ENCODE measurements at regions not wholly inside any gene's neighbourhood (a gene's known extent, or its start where the extent isn't known, plus 50 kb on each side); places are given as distances from the start of the nearest gene placed in this dataset.

DNA sequence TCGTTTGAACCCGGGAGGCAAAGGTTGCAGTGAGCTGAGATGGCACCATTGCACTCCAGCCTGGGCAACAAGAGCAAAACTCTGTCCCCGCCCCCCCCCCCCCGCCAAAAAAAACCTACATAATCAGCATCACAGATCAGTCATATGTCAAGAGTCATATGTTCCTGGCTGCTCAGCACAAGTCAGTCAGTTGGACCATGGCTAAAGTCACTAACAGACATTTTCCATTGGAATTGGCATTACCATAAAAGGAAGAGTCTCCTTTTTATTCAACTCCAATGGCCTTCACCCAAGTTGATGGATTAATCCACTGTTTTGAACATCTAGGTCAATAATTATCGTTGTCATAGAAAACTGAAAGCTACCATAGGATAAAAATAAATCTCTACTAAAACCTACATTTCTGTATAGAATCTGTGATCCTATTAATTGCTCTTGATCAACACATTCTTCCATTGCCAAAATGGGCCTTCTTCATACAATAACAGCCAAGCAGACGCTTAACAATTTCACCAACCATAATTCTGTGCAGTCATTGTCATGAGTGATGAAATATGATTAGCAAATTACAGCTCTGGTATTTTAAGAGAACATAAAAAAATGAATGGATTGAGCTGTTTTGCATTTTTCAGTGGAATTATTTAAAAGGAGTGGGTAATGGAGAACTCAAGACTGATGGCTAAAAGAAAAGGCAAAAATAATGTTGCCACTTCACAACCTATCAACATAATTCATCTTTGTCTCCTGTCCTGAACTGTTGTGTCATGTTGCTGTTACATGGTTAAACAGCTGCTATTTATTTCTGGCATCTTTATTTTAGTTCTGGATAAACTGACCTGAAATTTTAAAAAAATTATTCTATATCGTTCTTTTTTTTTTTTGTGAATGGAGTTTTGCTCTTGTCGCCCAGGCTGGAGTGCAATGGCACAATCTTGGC lies 555.5 kb upstream of the JARID2 start:
- H3K36me3 Mint-ChIP-seq (ENCODE audit: unreplicated experiment), result no peaks in the 10 kb centered on the region
- no peak overlapping the region for H3K27ac Mint-ChIP-seq (ENCODE audit: unreplicated experiment)
- no peak for DNase-seq (ENCODE audit: extremely low spot score, unreplicated experiment)
- H3K4me1 Mint-ChIP-seq (ENCODE audit: unreplicated experiment), result peaks cover 6% of the 10 kb centered on the region
- H3K9me3 Mint-ChIP-seq (ENCODE audit: unreplicated experiment), result no peaks in the 10 kb centered on the region
- H3K4me3 Mint-ChIP-seq (ENCODE audit: unreplicated experiment), result no peak overlapping the region
- TF ChIP-seq, protein P1, sequence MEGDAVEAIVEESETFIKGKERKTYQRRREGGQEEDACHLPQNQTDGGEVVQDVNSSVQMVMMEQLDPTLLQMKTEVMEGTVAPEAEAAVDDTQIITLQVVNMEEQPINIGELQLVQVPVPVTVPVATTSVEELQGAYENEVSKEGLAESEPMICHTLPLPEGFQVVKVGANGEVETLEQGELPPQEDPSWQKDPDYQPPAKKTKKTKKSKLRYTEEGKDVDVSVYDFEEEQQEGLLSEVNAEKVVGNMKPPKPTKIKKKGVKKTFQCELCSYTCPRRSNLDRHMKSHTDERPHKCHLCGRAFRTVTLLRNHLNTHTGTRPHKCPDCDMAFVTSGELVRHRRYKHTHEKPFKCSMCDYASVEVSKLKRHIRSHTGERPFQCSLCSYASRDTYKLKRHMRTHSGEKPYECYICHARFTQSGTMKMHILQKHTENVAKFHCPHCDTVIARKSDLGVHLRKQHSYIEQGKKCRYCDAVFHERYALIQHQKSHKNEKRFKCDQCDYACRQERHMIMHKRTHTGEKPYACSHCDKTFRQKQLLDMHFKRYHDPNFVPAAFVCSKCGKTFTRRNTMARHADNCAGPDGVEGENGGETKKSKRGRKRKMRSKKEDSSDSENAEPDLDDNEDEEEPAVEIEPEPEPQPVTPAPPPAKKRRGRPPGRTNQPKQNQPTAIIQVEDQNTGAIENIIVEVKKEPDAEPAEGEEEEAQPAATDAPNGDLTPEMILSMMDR (IDR thresholded peaks at IDR 0.05), result no peak
- H3K27me3 Mint-ChIP-seq (ENCODE audit: unreplicated experiment), result no peaks in the 10 kb centered on the region

GRCh38 chr6:14692208-14692607 lies 553.7 kb upstream of the JARID2 start:
- Mint-ChIP-seq H3K4me3 (ENCODE audit: unreplicated experiment) (no peak overlapping the region), H3K27ac (ENCODE audit: unreplicated experiment) (no peak overlapping the region), H3K36me3 (ENCODE audit: unreplicated experiment) (no peaks in the 10 kb centered on the region), H3K9me3 (ENCODE audit: unreplicated experiment) (no peaks in the 10 kb centered on the region), H3K27me3 (ENCODE audit: unreplicated experiment) (no peaks in the 10 kb centered on the region), H3K4me1 (ENCODE audit: unreplicated experiment) (peaks cover 11% of the 10 kb centered on the region)
- TF ChIP-seq, protein P1 (IDR thresholded peaks at IDR 0.05), result no peak
- no peak for DNase-seq (ENCODE audit: extremely low spot score, unreplicated experiment)

- no peaks in the 10 kb centered on the region for H3K9me3 Mint-ChIP-seq (ENCODE audit: unreplicated experiment)
These were observed 552.3 kb upstream of the JARID2 start for GRCh38 chr6:14693301-14694192.

GRCh38 chr6:14694308-14694707 lies 551.6 kb upstream of the JARID2 start:
- no peak for DNase-seq (ENCODE audit: extremely low spot score, unreplicated experiment)

More at GRCh38 chr6:14693301-14694192, 552.3 kb upstream of the JARID2 start:
- Mint-ChIP-seq H3K4me3 (ENCODE audit: unreplicated experiment) (no peak overlapping the region), H3K4me1 (ENCODE audit: unreplicated experiment) (peaks cover 11% of the 10 kb centered on the region), H3K27ac (ENCODE audit: unreplicated experiment) (no peak overlapping the region), H3K27me3 (ENCODE audit: unreplicated experiment) (no peaks in the 10 kb centered on the region), H3K36me3 (ENCODE audit: unreplicated experiment) (no peaks in the 10 kb centered on the region)
- no peak for DNase-seq (ENCODE audit: extremely low spot score, unreplicated experiment)
- TF ChIP-seq, protein P1 (IDR thresholded peaks at IDR 0.05), result no peak

More at GRCh38 chr6:14694308-14694707, 551.6 kb upstream of the JARID2 start:
- Mint-ChIP-seq H3K4me3 (ENCODE audit: unreplicated experiment) (no peak overlapping the region), H3K27ac (ENCODE audit: unreplicated experiment) (no peak overlapping the region), H3K9me3 (ENCODE audit: unreplicated experiment) (no peaks in the 10 kb centered on the region), H3K36me3 (ENCODE audit: unreplicated experiment) (no peaks in the 10 kb centered on the region), H3K4me1 (ENCODE audit: unreplicated experiment) (peaks cover 11% of the 10 kb centered on the region), H3K27me3 (ENCODE audit: unreplicated experiment) (no peaks in the 10 kb centered on the region)
- TF ChIP-seq, protein P1 (IDR thresholded peaks at IDR 0.05), result no peak

Data from osteocyte (in vitro differentiated cells).